Ovary (tissue), 3 donors: ENCODE measurements at regions not wholly inside any gene's neighbourhood (a gene's known extent, or its start where the extent isn't known, plus 50 kb on each side); places are given as distances from the start of the nearest gene placed in this dataset.

Experiments used
- EP300 ChIP-seq: sonication (generic); formaldehyde crosslinking; IDR thresholded peaks from one replicate; pipeline ENCODE4 v1.6.1; 2017; ENCODE audit warnings: antibody characterized with exemption
- POLR2A ChIP-seq: fragments of 450-650 bp; IDR thresholded peaks from one replicate; pipeline ENCODE4 v1.6.1; 2017; ENCODE audit warnings: antibody characterized with exemption, mild to moderate bottlenecking, moderate library complexity
- TF ChIP-seq, protein P1 (sequence below), 3 donors: fragments of 450-650 bp in 2 of 3; fragments of 200-600 bp in 1 of 3; IDR thresholded peaks; one replicate each; pipeline versions ENCODE4 v1.5.1 to v1.8.0; 2016 to 2022; ENCODE audit warnings: antibody characterized with exemption in 3 of 3, mild to moderate bottlenecking in 1 of 3
- donor health status: DM: no; HTN: no; CAD: no.

DNA sequence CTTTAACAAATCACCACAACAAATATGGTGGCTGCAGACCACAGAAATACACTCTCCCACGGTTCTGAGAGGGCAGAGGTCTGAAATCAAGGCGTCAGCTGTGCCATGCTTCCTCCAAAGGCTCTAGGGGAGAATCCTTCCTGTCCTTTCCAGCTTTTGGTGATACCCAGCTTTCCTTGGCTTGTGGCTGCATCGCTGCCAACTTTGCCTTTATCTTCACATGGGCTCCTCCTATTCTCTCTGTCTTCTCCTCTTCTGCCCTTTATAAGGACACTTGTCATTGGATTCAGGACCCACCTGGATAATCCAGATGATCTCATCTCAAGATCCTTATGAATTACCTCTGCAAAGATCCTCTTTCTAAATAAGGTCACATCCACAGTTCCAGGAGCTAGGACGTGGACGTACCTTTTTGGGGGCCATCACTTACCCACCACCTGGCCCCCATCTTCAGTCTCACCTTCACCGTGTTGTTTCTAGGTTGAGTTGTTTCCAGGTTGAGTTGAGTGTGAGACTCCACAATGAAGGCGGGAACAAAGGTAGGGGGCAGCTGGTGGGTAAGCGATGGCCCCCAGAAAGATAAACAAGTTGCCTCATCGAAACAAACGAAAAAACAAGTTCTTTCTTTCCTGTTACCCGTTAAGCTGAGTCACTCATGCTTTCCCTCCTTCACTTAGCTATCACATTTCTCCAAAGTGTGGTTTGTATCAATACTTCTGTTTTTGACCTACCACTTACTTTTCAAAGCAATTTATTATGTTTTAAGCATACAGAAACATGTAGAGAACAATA is 68.9 kb upstream of the SLC22A16 start:
- TF ChIP-seq, protein P1, sequence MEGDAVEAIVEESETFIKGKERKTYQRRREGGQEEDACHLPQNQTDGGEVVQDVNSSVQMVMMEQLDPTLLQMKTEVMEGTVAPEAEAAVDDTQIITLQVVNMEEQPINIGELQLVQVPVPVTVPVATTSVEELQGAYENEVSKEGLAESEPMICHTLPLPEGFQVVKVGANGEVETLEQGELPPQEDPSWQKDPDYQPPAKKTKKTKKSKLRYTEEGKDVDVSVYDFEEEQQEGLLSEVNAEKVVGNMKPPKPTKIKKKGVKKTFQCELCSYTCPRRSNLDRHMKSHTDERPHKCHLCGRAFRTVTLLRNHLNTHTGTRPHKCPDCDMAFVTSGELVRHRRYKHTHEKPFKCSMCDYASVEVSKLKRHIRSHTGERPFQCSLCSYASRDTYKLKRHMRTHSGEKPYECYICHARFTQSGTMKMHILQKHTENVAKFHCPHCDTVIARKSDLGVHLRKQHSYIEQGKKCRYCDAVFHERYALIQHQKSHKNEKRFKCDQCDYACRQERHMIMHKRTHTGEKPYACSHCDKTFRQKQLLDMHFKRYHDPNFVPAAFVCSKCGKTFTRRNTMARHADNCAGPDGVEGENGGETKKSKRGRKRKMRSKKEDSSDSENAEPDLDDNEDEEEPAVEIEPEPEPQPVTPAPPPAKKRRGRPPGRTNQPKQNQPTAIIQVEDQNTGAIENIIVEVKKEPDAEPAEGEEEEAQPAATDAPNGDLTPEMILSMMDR (IDR thresholded peaks at IDR 0.05): no peak
- TF ChIP-seq POLR2A (no peak), EP300 (no peak)
